ENCODE measurements at regions not wholly inside any gene's neighbourhood (a gene's known extent, or its start where the extent isn't known, plus 50 kb on each side); places are given as distances from the start of the nearest gene placed in this dataset.

- ATAC-seq = no peak
These were observed 55.0 kb downstream of the TMEM30B start for GRCh38 chr14:61226015-61226654.

- ATAC-seq = no peak
These were observed 55.8 kb downstream of the TMEM30B start for GRCh38 chr14:61225344-61225743.

GRCh38 chr14:61223552-61223951 lies 57.6 kb downstream of the TMEM30B start:
- no peak for ATAC-seq

- no peak for ATAC-seq
These were observed 58.8 kb downstream of the TMEM30B start for GRCh38 chr14:61222388-61222787.

GRCh38 chr14:61221906-61222305 lies 59.2 kb downstream of the TMEM30B start:
- no peak for ATAC-seq

GRCh38 chr14:61219673-61220072 lies 61.5 kb downstream of the TMEM30B start:
- no peak for ATAC-seq

- no peak for ATAC-seq
These were observed 61.9 kb downstream of the TMEM30B start for GRCh38 chr14:61219256-61219655.

GRCh38 chr14:61218767-61219166 lies 62.4 kb downstream of the TMEM30B start:
- no peak for ATAC-seq

- ATAC-seq = no peak
These were observed 63.0 kb downstream of the TMEM30B start for GRCh38 chr14:61218157-61218556.

GRCh38 chr14:61217516-61217915 lies 63.6 kb downstream of the TMEM30B start:
- ATAC-seq = no peak

- ATAC-seq = no peak
These were observed 65.7 kb downstream of the TMEM30B start for GRCh38 chr14:61215222-61216020.

- no peak for ATAC-seq
These were observed 67.2 kb downstream of the TMEM30B start for GRCh38 chr14:61213920-61214319.

- ATAC-seq = no peak
These were observed 67.9 kb downstream of the TMEM30B start for GRCh38 chr14:61213191-61213621.

GRCh38 chr14:61212546-61212945 lies 68.6 kb downstream of the TMEM30B start:
- ATAC-seq = no peak

GRCh38 chr14:61211476-61212255 lies 69.5 kb downstream of the TMEM30B start:
- no peak for ATAC-seq

- no peak for ATAC-seq
These were observed 77.9 kb downstream of the TMEM30B start for GRCh38 chr14:61203081-61203753.

- ATAC-seq = no peak
These were observed 79.0 kb downstream of the TMEM30B start for GRCh38 chr14:61202124-61202523.

- no peak for ATAC-seq
These were observed 80.0 kb downstream of the TMEM30B start for GRCh38 chr14:61201171-61201570.

GRCh38 chr14:61197416-61197815 lies 83.7 kb downstream of the TMEM30B start:
- ATAC-seq = no peak

GRCh38 chr14:61196792-61197191 lies 84.3 kb downstream of the TMEM30B start:
- ATAC-seq = no peak

- no peak for ATAC-seq
These were observed 85.1 kb downstream of the TMEM30B start for GRCh38 chr14:61196034-61196433.

- ATAC-seq = no peak
These were observed 87.7 kb downstream of the TMEM30B start for GRCh38 chr14:61193476-61193875.

GRCh38 chr14:61192989-61193388 lies 88.1 kb downstream of the TMEM30B start:
- ATAC-seq = no peak

Data from activated CD4-positive, CD25-positive, alpha-beta regulatory T cell treated with anti-CD3 and anti-CD28 coated beads, Interleukin-2, amount 50 U/mL, for 24 hours (primary cell).